ENCODE measurements at regions not wholly inside any gene's neighbourhood (a gene's known extent, or its start where the extent isn't known, plus 50 kb on each side); places are given as distances from the start of the nearest gene placed in this dataset.
"Not testable (repeated sequence)": the region's sequence is repeated elsewhere in the genome, so short reads cannot be mapped to it uniquely, and the experiment has no call there.

DNA sequence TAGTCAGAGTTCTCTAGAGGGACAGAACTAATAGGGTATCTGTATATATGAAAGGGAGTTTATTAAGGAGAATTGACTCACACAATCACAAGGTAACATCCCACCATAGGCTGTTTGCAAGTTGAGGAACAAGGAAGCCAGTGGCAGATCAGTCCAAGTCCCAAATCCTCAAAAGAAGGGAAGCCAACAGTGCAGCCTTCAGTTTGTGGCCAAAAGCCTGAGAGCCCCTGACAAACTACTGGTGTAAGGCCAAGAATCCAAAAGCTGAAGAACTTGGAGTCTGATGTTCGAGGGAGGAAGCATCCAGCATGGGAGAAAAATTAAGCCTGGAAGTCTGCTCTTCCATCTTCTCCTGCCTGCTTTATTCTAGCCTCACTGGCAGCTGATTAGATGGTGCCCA is 1107.2 kb upstream of the CELF2 start:
- no peak for DNase-seq (ENCODE audit: low spot score)

- no peak for DNase-seq (ENCODE audit: low spot score)
Observed at GRCh38 chr10:9911488-9911887, 1106.2 kb upstream of the CELF2 start.

DNA sequence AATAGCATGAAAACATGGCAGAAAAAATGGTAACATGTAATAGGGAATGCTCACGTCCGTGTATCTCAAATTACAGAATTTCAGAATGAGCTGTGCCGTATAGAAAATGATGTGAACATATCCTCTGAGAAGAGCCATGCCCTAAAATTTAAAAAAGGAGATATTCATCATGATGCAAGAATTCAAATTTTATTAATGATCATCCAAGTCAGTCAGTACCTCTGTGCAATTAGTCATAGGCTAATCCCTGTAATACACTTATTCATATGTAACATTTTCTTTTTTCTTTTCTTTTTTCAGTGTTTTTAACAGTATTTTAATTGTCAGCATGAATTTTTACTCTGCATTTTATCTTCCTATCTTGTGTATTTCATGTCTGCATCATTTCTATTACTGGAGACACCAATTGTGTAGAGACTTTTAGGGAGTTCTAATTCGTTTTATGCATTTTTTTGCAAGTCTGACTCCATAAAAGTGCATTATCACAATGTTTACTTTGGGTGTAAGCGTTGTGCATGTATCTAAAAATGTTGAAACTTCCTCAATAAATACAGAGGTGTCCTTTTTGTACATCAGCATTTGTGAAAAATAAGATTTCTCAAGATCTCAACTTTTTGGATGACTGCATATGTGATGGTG is 1103.7 kb upstream of the CELF2 start:
- DNase-seq (ENCODE audit: low spot score): no peak

GRCh38 chr10:9921544-9921943 is 1096.1 kb upstream of the CELF2 start:
- DNase-seq (ENCODE audit: low spot score): no peak

DNA sequence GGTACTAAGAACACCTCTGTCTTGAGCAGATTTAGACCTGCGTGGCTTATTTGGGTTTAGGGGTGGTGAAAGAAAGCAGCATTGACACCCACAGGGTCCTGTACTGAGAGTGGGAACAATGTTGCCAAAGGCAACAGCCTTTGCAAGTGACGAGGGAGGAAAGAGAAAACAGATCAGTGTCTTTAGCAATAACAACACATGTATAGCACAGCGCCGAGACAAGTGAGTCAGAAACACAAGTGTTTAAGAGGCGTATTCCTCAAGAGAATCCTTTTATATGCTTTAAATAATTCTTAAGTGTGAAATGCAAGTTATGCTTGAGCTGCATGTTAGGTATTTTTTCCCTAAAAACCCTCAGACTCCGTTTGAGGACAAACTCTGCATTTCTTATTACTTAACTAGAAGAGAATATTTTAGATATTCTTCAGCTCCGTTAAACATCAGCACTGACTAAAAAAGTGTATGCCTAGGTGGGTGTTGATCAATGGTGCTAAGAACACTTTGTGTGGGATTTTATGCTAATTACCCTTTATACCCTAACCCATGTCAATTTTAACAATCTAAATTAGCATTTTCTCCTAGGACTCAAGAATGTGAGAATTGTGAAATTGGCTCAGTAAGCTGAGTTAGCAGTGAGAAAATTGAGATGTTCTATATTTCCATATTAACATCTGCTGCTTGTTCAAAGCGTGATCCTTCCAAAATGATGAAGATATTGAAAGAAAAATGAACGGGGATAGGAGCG is 1095.4 kb upstream of the CELF2 start:
- DNase-seq (ENCODE audit: low spot score): no peak

DNA sequence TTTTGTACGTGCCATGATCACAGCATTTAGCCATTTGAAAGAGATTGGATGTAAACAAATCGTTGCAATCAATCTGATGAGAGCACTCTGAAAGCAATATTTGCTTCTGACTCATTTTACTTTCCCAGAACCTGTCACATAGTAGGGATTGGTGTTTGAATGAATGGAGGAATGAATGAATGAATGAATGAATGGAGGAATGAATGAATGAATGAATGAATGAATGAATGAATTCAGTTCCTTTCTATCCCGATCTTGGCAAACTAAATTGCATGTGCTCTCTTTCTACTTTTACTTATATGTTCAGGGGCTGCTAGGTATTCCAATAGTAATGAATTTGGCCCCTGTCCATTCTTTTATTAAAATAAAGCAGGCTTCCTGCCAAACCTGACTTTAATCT is 1091.7 kb upstream of the CELF2 start:
- DNase-seq (ENCODE audit: low spot score): no peak

DNA sequence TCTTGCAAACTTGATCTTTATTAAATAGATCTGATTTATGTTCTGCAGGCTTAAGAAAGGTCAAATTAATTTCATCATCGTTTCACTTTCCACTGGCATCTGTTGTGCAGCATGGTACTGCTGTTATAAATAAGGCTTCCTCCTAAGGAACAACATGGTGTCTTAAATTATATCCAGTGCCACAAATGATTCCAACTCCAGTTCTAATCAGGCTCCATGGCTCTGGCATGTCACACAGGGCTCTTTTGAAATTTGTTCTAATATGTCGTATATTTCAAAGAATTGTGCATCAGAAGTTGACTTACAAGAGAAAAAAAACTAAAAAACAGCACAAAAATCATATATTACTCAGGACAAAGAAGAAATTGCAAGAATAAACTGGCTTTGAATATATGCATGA is 1090.8 kb upstream of the CELF2 start:
- DNase-seq (ENCODE audit: low spot score): no peak

GRCh38 chr10:9939716-9940115 is 1078.0 kb upstream of the CELF2 start:
- no peak for DNase-seq (ENCODE audit: low spot score)

DNA sequence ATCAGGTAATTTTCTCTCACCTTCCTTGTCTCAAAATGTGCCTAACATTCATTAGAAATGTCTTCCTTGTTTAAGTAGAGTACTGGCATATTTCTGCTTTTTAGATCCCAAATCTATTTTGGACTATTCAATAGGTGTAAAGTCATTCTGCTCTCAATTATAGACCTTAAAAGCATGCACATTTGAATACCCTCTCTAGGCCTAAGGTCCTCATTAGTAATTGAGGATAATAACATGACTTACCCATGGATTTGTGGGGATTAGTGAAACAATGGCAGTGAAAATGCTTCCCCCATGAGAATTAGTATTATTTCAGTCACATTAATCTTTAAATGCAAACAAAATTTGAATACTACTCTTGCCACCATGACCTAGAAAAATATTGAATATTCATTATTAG is 1073.0 kb upstream of the CELF2 start:
- no peak for DNase-seq (ENCODE audit: low spot score)

DNA sequence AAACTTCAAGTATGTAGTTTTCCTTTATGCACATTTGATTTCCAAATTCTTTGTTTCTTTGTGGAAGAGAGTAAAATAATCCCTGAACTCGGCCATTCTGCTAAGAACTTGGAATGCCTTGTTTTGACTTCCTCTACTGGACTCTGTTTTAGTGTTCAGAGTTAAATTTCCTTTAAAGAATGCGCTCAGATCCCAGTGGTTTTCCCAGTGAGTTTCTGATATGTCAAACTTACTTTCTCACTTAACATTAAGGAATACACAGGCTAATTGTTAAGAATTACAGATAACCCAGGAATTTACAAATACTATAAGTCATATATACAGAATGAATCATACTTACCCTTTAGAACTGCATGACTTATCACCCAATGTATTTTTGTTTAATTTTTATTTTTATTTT is 1067.6 kb upstream of the CELF2 start:
- no peak for DNase-seq (ENCODE audit: low spot score)

GRCh38 chr10:9951481-9952257 is 1066.0 kb upstream of the CELF2 start:
- no peak for DNase-seq (ENCODE audit: low spot score)

DNA sequence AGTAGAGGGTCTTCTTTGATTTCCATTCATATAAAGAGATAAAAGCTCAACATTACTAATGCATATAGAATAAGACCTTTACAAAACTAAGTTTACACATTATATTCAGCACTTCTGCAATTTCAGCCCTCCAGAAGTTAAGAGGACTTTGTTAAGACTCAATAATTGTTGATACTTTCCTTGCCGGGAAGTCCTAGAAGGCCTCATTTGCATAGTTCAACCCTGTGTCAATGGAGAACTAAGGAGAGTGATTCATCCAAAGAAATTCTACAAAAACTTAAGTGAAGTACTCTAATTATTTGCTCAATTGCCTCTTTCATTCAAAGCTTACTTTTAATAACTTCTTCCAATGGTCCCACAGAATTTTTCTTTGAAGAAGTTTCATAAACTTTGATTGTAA is 1060.3 kb upstream of the CELF2 start:
- no peak for DNase-seq (ENCODE audit: low spot score)

DNA sequence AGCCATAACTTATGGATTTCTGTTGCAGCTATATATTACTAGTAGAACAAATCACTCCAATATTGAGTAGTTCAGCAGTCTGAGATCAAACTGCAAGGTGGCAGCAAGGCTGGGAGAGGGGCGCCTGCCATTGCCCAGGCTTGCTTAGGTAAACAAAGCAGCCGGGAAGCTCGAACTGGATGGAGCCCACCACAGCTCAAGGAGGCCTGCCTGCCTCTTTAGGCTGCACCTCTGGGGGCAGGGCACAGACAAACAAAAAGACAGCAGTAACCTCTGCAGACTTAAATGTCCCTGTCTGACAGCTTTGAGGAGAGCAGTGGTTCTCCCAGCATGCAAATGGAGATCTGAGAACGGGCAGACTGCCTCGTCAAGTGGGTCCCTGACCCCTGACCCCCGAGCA is 1059.8 kb upstream of the CELF2 start:
- not testable (repeated sequence) for DNase-seq (ENCODE audit: low spot score)

GRCh38 chr10:9965341-9965740 is 1052.3 kb upstream of the CELF2 start:
- no peak for DNase-seq (ENCODE audit: low spot score)

- no peak for DNase-seq (ENCODE audit: low spot score)
Observed at GRCh38 chr10:9986786-9987185, 1030.9 kb upstream of the CELF2 start.

DNA sequence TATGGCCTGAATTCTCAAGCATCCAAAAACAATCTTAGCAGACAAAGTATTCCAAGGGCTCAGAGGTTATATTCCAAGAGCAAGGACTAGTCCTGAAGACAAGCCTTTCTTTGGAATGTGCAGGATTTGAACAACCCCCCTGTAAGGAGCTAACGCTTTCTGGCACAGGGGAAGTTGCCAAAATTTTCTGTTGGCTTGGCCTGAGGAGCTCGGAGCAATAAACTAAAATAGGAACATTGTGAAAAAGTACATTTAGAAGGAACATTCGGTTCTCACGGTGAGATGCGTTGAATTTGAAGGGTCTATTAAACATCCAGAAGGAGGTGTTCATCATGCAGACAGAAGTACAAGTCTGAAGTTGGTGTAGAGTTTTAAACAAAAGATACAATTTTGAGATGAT is 1030.5 kb upstream of the CELF2 start:
- no peak for DNase-seq (ENCODE audit: low spot score)

DNA sequence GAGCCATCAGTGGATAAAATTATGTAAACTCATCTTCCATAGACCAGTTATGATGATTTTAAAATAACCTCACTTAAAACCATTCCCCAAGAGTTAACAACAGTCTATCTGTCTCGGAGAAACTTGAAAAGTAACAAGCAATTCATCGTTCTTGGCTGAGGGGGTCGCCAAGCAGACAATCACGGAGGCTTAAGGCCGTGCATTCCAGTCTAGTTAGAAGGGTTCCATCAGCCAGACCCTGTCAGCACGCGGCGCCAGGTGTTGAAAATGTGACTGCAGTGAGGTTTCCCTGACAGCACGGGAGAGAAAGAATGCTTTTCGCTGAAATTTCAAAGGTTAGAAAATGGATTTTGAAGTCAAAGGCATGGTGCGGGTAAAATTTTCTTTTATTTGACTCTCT is 1025.0 kb upstream of the CELF2 start:
- DNase-seq (ENCODE audit: low spot score): no peak

- DNase-seq (ENCODE audit: low spot score): no peak
Observed at GRCh38 chr10:9994131-9994530, 1023.5 kb upstream of the CELF2 start.

DNA sequence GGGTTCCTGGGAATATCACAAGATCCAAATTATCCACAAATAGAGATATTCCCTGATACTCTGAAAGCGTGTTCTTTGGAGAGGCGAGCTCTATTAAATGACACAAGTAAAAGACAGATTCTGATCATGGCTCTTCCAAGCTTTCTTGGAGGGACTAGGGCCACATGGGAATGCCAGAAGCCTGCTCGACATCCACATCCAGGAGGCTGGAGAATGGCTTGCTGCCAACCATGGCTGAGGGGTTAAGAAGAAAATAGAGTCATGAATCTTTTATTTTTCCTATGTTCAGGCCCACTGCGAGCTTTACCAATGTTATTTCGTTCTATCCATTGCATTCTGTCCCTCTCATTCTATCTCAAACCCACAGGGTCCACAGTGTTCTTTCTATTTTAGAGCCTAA is 1018.0 kb upstream of the CELF2 start:
- no peak for DNase-seq (ENCODE audit: low spot score)

- DNase-seq (ENCODE audit: low spot score): no peak
Observed at GRCh38 chr10:10007957-10008356, 1009.7 kb upstream of the CELF2 start.

DNA sequence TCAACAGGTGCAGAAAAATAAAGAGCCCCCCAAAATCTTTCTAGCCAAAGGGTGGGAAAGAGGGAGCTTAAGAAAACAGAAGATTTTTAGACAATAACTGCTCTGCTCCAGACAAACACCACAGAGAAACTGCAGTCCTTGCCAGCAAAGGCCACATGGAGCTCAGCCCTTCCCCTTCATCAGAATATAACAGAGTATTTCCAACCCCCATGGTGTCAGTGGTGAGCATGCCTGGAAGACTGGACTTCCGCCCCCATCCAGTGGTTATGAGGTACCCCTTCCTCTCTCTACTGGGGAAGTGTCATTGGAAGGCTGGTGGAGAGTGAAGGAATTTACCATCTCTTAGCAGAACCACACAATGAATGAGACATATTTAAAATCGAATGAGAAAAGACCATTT is 1007.3 kb upstream of the CELF2 start:
- no peak for DNase-seq (ENCODE audit: low spot score)

DNA sequence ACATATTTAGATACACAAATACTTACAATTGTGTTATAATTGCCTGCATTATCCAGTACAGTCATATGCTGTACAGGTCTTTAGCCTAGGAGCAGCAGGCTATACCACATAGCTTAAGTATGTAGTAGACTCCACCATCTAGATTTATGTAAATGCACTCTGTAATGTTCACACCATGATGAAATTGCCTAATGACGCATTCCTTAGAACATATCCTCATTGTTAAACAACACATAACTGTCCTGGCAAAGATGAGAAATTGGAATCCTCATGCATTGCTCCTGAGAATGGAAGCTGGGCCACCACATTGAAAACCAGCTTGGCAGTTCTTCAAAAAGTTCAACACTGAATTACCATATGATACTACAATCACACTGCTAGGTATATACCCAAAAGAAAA is 1002.8 kb upstream of the CELF2 start:
- no peak for DNase-seq (ENCODE audit: low spot score)

DNA sequence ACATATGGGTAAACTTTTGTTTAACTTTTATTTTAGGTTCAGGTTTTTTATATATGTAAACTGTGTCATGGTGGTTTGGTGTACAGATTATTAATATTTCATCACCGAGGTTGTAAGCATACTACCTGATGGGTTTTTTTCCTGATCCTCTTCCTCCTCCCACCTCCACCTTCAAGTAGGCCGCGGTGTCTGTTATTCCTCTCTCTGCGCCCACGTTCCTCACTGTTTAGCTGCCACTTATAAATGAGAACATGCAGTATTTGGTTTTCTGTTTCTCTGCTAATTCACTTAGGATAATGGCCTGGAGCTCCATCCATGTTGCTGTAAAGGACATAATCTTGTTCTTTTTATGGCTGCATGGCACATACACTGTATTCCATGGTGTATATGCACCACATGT is 1000.0 kb upstream of the CELF2 start:
- DNase-seq (ENCODE audit: low spot score): no peak

Measured in activated CD4-positive, alpha-beta T cell treated with anti-CD3 and anti-CD28 coated beads, Interleukin-2, Interleukin-4, amounts not matched to agents 100 ng/mL and 50 ng/mL, durations not matched to agents 16 hours and 8 hours (primary cell).